Uterus (tissue), 2 donors: ENCODE measurements at regions not wholly inside any gene's neighbourhood (a gene's known extent, or its start where the extent isn't known, plus 50 kb on each side); places are given as distances from the start of the nearest gene placed in this dataset.

Experiments used
- POLR2A ChIP-seq, 2 donors: fragments of 450-650 bp; IDR thresholded peaks; one replicate each; pipeline ENCODE4 v1.6.1; 2016; ENCODE audit warnings: antibody characterized with exemption in 2 of 2, mild to moderate bottlenecking in 1 of 2, moderate library complexity in 1 of 2
- TF ChIP-seq, protein P1 (sequence below), 4 experiments: fragments of 200-600 bp in 2 of 4; fragments of 450-650 bp in 2 of 4; sonication (generic) in 2 of 4; IDR thresholded peaks; one replicate each; pipeline ENCODE4 v1.5.1; 2016 to 2019; ENCODE audit warnings: antibody characterized with exemption in 4 of 4, mild to moderate bottlenecking in 2 of 4, moderate library complexity in 1 of 4

DNA sequence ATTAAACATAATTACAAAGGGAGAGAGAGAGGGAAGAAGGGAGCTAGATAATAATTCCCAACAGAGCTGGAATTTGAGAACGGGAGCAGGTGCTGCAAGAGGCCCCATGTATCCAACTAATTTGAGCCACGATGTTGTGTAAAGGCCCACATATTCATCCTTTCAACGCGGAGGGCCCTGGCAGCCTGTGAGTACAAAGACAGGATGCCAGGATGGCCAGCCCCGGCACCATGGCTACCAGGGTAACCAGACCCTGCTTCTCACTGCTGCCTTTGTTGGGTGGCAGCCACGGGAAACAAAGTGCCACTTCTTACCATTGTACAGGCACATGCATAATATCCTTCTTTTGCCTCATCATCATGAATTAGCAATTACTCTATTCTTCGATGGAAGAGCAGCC, 492.0 kb upstream of the NRSN1 start:
- TF ChIP-seq, protein P1, sequence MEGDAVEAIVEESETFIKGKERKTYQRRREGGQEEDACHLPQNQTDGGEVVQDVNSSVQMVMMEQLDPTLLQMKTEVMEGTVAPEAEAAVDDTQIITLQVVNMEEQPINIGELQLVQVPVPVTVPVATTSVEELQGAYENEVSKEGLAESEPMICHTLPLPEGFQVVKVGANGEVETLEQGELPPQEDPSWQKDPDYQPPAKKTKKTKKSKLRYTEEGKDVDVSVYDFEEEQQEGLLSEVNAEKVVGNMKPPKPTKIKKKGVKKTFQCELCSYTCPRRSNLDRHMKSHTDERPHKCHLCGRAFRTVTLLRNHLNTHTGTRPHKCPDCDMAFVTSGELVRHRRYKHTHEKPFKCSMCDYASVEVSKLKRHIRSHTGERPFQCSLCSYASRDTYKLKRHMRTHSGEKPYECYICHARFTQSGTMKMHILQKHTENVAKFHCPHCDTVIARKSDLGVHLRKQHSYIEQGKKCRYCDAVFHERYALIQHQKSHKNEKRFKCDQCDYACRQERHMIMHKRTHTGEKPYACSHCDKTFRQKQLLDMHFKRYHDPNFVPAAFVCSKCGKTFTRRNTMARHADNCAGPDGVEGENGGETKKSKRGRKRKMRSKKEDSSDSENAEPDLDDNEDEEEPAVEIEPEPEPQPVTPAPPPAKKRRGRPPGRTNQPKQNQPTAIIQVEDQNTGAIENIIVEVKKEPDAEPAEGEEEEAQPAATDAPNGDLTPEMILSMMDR (IDR thresholded peaks at IDR 0.05), result no peak
- TF ChIP-seq POLR2A (IDR thresholded peaks at IDR 0.05), result no peak
